ENCODE measurements at regions not wholly inside any gene's neighbourhood (a gene's known extent, or its start where the extent isn't known, plus 50 kb on each side); places are given as distances from the start of the nearest gene placed in this dataset.

- TF ChIP-seq GATA2 (IDR thresholded peaks at IDR 0.05; ENCODE audit: low read depth, low read length) (no peak), GATA3 (IDR thresholded peaks at IDR 0.05; ENCODE audit: low read depth, low read length) (no peak)
These were observed 495.0 kb upstream of the RGMA start for GRCh38 chr15:93583968-93584367.

- no peak for TF ChIP-seq GATA2 (IDR thresholded peaks at IDR 0.05; ENCODE audit: low read depth, low read length)
- no peak for TF ChIP-seq GATA3 (IDR thresholded peaks at IDR 0.05; ENCODE audit: low read depth, low read length)
These were observed 494.5 kb upstream of the RGMA start for GRCh38 chr15:93583552-93583951.

- TF ChIP-seq GATA3 (IDR thresholded peaks at IDR 0.05; ENCODE audit: low read depth, low read length) (no peak), GATA2 (IDR thresholded peaks at IDR 0.05; ENCODE audit: low read depth, low read length) (no peak)
These were observed 481.5 kb upstream of the RGMA start for GRCh38 chr15:93570527-93570926.

GRCh38 chr15:93566762-93567161 lies 477.8 kb upstream of the RGMA start:
- no peak for TF ChIP-seq GATA3 (IDR thresholded peaks at IDR 0.05; ENCODE audit: low read depth, low read length)

GRCh38 chr15:93565201-93565600 lies 476.2 kb upstream of the RGMA start:
- TF ChIP-seq GATA3 (IDR thresholded peaks at IDR 0.05; ENCODE audit: low read depth, low read length) (no peak), GATA2 (IDR thresholded peaks at IDR 0.05; ENCODE audit: low read depth, low read length) (no peak)

GRCh38 chr15:93563218-93563617 lies 474.2 kb upstream of the RGMA start:
- TF ChIP-seq GATA3 (IDR thresholded peaks at IDR 0.05; ENCODE audit: low read depth, low read length) (no peak), GATA2 (IDR thresholded peaks at IDR 0.05; ENCODE audit: low read depth, low read length) (no peak)

- TF ChIP-seq GATA3 (IDR thresholded peaks at IDR 0.05; ENCODE audit: low read depth, low read length) (no peak), GATA2 (IDR thresholded peaks at IDR 0.05; ENCODE audit: low read depth, low read length) (no peak)
These were observed 473.5 kb upstream of the RGMA start for GRCh38 chr15:93562395-93563123.

- TF ChIP-seq GATA3 (IDR thresholded peaks at IDR 0.05; ENCODE audit: low read depth, low read length) (no peak), GATA2 (IDR thresholded peaks at IDR 0.05; ENCODE audit: low read depth, low read length) (no peak)
These were observed 468.7 kb upstream of the RGMA start for GRCh38 chr15:93557696-93558095.

GRCh38 chr15:93553167-93553935 lies 464.3 kb upstream of the RGMA start:
- no peak for TF ChIP-seq GATA2 (IDR thresholded peaks at IDR 0.05; ENCODE audit: low read depth, low read length)
- TF ChIP-seq GATA3 (IDR thresholded peaks at IDR 0.05; ENCODE audit: low read depth, low read length): no peak

- no peak for TF ChIP-seq GATA3 (IDR thresholded peaks at IDR 0.05; ENCODE audit: low read depth, low read length)
These were observed 454.1 kb upstream of the RGMA start for GRCh38 chr15:93543093-93543492.

GRCh38 chr15:93527374-93528050 lies 438.5 kb upstream of the RGMA start:
- TF ChIP-seq GATA3 (IDR thresholded peaks at IDR 0.05; ENCODE audit: low read depth, low read length): no peak
- TF ChIP-seq GATA2 (IDR thresholded peaks at IDR 0.05; ENCODE audit: low read depth, low read length): no peak

GRCh38 chr15:93524432-93524831 lies 435.4 kb upstream of the RGMA start:
- no peak for TF ChIP-seq GATA2 (IDR thresholded peaks at IDR 0.05; ENCODE audit: low read depth, low read length)
- TF ChIP-seq GATA3 (IDR thresholded peaks at IDR 0.05; ENCODE audit: low read depth, low read length): no peak

- no peak for TF ChIP-seq GATA2 (IDR thresholded peaks at IDR 0.05; ENCODE audit: low read depth, low read length)
- no peak for TF ChIP-seq GATA3 (IDR thresholded peaks at IDR 0.05; ENCODE audit: low read depth, low read length)
These were observed 434.5 kb upstream of the RGMA start for GRCh38 chr15:93523481-93523880.

- TF ChIP-seq GATA3 (IDR thresholded peaks at IDR 0.05; ENCODE audit: low read depth, low read length): no peak
- no peak for TF ChIP-seq GATA2 (IDR thresholded peaks at IDR 0.05; ENCODE audit: low read depth, low read length)
These were observed 431.2 kb upstream of the RGMA start for GRCh38 chr15:93520206-93520605.

- no peak for TF ChIP-seq GATA3 (IDR thresholded peaks at IDR 0.05; ENCODE audit: low read depth, low read length)
These were observed 430.6 kb upstream of the RGMA start for GRCh38 chr15:93519599-93519998.

Measured in SH-SY5Y (cell line).